ENCODE measurements at regions not wholly inside any gene's neighbourhood (a gene's known extent, or its start where the extent isn't known, plus 50 kb on each side); places are given as distances from the start of the nearest gene placed in this dataset.

DNA sequence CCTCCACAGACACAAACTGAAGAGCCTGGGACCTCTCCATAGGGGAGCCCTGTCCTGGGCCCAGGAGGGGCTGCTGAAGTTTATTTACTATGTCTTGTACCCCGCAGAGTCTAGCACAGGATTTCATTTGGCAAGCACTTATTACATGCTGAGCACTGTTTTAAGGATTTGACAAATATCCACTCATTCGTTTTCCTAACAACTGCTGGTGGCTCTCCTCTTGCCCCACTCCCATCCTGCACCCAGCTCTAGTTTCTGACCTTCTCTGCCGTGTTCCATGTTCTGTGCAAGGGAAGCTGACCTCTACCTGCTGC lies 127.0 kb upstream of the MAFB start:
- ATAC-seq: no peak
- TF ChIP-seq, protein P1, sequence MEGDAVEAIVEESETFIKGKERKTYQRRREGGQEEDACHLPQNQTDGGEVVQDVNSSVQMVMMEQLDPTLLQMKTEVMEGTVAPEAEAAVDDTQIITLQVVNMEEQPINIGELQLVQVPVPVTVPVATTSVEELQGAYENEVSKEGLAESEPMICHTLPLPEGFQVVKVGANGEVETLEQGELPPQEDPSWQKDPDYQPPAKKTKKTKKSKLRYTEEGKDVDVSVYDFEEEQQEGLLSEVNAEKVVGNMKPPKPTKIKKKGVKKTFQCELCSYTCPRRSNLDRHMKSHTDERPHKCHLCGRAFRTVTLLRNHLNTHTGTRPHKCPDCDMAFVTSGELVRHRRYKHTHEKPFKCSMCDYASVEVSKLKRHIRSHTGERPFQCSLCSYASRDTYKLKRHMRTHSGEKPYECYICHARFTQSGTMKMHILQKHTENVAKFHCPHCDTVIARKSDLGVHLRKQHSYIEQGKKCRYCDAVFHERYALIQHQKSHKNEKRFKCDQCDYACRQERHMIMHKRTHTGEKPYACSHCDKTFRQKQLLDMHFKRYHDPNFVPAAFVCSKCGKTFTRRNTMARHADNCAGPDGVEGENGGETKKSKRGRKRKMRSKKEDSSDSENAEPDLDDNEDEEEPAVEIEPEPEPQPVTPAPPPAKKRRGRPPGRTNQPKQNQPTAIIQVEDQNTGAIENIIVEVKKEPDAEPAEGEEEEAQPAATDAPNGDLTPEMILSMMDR (IDR thresholded peaks at IDR 0.05): no peak
- Histone ChIP-seq H3K4me1 (no peaks in the 10 kb centered on the region), H3K36me3 (ENCODE audit: insufficient read depth in 1 of 2, low read depth in 1 of 2) (no peaks in the 10 kb centered on the region), H3K4me3 (no peak overlapping the region), H3K27ac (no peak overlapping the region), H3K27me3 (ENCODE audit: insufficient read depth in 3 of 3, low read length in 2 of 3) (no peaks in the 10 kb centered on the region), H3K9me3 (no peaks in the 10 kb centered on the region)
- intact Hi-C loops (cut with DNase I): no loop called here
- 85 to 89% (median 88%) methylated on average over 3 of the region's 3 CpGs for WGBS, 3 donors
- DNase-seq: no peak

DNA sequence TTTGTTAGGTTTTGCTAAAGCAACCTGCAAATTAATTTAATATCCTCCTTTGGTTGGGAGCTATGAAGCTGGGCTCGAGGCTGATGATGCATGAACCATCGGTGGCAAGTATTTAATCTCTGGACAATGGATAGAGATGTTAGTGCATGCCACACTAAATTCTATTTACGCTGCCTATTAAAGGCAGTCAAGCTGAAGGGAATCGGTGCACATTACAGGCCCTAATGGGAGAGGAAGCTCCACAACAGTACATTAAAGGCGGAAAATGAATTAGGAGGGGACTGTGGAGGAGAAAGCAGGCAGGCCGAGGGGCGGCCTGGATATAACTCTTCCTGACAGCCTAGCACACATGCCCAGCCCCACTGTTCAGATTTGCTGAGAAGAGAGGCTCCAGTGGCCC lies 132.4 kb upstream of the MAFB start:
- peaks cover 4% of the 10 kb centered on the region for H3K9me3 ChIP-seq
- DNase-seq: no peak
- H3K27ac ChIP-seq: no peak overlapping the region
- H3K36me3 ChIP-seq (ENCODE audit: insufficient read depth in 1 of 2, low read depth in 1 of 2): no peaks in the 10 kb centered on the region
- ATAC-seq: no peak
- H3K4me3 ChIP-seq: no peak overlapping the region
- TF ChIP-seq, protein P1 (IDR thresholded peaks at IDR 0.05): no peak
- H3K4me1 ChIP-seq: no peaks in the 10 kb centered on the region
- H3K27me3 ChIP-seq (ENCODE audit: insufficient read depth in 3 of 3, low read length in 2 of 3): peaks cover 0 to 5% (median 0%) of the 10 kb centered on the region in 3 donors
- intact Hi-C loops (cut with DNase I): no loop called here
- WGBS, 3 donors: 49 to 59% (median 50%) methylated on average over 7 of the region's 7 CpGs

DNA sequence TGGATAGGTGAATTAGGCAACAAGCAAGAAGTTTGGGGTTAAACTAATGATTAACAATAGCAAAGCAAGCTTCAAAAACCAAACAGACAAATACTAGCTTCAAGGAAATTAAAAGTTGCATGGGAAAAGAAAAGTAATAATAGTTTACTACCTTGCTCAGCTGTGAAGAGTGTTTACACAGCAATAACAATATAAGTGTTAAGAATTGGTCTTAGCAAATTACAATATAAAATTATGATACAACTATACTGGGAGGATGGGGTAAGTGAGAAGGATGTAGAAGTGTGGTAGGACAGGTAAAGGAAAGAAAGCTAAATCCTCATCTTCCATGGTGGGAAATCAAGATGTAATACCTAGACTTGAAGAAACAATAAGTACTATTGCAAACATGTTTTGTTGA lies 137.7 kb upstream of the MAFB start:
- no peak overlapping the region for H3K4me3 ChIP-seq
- H3K27me3 ChIP-seq (ENCODE audit: insufficient read depth in 3 of 3, low read length in 2 of 3): peaks cover 0 to 5% (median 0%) of the 10 kb centered on the region in 3 donors
- DNase-seq (no peak), ATAC-seq (no peak)
- H3K36me3 ChIP-seq (ENCODE audit: insufficient read depth in 1 of 2, low read depth in 1 of 2): no peaks in the 10 kb centered on the region
- TF ChIP-seq, protein P1 (IDR thresholded peaks at IDR 0.05): no peak
- intact Hi-C loops (cut with DNase I): no loop called here
- peaks cover 4% of the 10 kb centered on the region for H3K9me3 ChIP-seq
- no peak overlapping the region for H3K27ac ChIP-seq
- H3K4me1 ChIP-seq: no peaks in the 10 kb centered on the region

DNA sequence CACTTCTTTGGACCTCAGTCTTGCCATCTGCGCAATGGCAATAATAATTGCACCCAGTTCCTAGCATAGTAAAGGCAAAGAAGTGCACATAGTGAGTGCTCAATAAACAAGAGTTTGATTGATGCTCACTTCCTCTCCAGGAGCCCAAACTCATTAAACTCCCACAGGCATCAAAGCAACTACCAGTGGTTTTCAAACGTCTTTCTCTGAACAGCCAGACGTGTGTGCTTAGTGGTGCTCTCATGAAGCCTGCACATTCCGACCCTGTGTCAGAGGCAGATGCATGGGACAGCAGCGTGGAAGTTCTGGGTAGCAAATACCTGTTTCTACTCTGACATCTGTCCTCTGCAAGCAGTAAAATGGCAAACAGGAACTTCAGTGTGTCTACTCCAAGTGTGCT lies 146.3 kb upstream of the MAFB start:
- no peaks in the 10 kb centered on the region for H3K4me1 ChIP-seq
- H3K27me3 ChIP-seq (ENCODE audit: insufficient read depth in 3 of 3, low read length in 2 of 3): no peaks in the 10 kb centered on the region
- intact Hi-C loops (cut with DNase I): no loop called here
- no peak overlapping the region for H3K4me3 ChIP-seq
- no peaks in the 10 kb centered on the region for H3K36me3 ChIP-seq (ENCODE audit: insufficient read depth in 1 of 2, low read depth in 1 of 2)
- no peak overlapping the region for H3K27ac ChIP-seq
- DNase-seq (no peak), ATAC-seq (no peak)
- TF ChIP-seq, protein P1 (IDR thresholded peaks at IDR 0.05): no peak
- H3K9me3 ChIP-seq: peaks cover 9% of the 10 kb centered on the region
- 51 to 54% (median 54%) methylated on average over 5 of the region's 5 CpGs for WGBS, 3 donors

DNA sequence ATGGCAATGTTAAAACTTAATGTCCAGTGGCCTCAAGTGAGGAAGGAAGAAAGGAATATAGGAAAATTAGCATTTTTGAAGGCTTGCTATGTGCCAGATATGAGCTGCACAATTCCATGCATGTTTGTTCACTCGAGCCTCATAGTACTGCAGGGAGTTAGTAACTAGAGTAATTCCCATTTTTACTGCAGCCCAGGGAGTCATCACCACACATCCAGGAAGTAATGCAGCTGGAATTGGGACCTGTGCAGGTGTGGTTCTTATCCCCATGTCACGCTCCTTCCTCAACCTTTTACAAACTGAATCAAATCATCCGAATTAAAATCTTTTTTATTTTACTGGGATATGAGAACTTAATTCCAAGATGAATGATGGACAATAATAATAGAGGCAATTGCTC lies 149.5 kb upstream of the MAFB start:
- no peaks in the 10 kb centered on the region for H3K4me1 ChIP-seq
- TF ChIP-seq, protein P1 (IDR thresholded peaks at IDR 0.05): no peak
- H3K36me3 ChIP-seq (ENCODE audit: insufficient read depth in 1 of 2, low read depth in 1 of 2): no peaks in the 10 kb centered on the region
- H3K27me3 ChIP-seq (ENCODE audit: insufficient read depth in 3 of 3, low read length in 2 of 3): no peaks in the 10 kb centered on the region
- ATAC-seq (no peak), DNase-seq (no peak)
- peaks cover 9% of the 10 kb centered on the region for H3K9me3 ChIP-seq
- no peak overlapping the region for H3K4me3 ChIP-seq
- WGBS, 3 donors: 50 to 59% (median 56%) methylated on average over 3 of the region's 3 CpGs
- intact Hi-C loops (cut with DNase I): no loop called here
- H3K27ac ChIP-seq: no peak overlapping the region
